ENCODE measurements at regions not wholly inside any gene's neighbourhood (a gene's known extent, or its start where the extent isn't known, plus 50 kb on each side); places are given as distances from the start of the nearest gene placed in this dataset.
"Not testable (repeated sequence)": the region's sequence is repeated elsewhere in the genome, so short reads cannot be mapped to it uniquely, and the experiment has no call there.

DNA sequence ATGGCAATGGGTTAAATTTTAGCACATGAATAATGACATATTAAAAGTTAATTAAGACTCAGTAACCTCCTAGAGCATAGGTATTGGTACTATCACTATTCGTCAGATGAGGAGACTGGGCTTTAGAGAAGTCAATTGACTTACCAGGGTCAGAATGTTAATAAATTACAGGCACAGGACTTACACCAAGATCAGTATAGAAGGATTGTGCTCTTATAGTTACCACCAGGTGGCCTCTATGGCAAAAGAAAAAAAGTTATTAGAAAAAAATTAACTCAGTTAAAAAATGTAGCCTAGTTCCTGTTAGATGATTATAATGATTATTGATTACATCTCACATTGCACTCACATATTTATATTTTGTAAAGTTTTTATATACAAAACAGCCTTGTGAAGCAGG, 1163.7 kb downstream of the FAM181B start:
- Mint-ChIP-seq H3K4me1 (no peaks in the 10 kb centered on the region), H3K9me3 (no peaks in the 10 kb centered on the region), H3K4me3 (no peak overlapping the region), H3K36me3 (no peaks in the 10 kb centered on the region), H3K27me3 (no peaks in the 10 kb centered on the region), H3K27ac (no peak overlapping the region)
- ATAC-seq (ENCODE audit: low read depth) (no peak), DNase-seq (no peak)
- POLR2A ChIA-PET = no interaction called here

DNA sequence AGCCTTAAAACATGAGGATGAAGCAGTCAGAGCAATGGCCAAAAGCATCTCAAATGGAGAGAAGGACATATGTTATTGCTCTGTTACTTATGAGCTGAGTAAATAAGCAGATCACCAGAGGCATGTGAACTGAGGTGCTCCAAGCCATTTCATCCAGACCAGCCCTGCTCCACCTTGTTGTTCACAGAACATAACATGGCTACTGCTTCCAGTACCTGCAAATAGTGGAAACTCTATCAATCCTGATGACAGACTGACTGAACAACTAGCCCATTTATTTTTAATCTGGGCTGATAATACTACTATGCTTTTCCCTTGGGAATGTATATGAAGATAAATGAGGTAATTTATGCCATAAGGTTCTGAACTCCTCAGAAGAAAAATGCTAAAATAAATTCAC, 1164.7 kb downstream of the FAM181B start:
- ATAC-seq (ENCODE audit: low read depth) (no peak), DNase-seq (no peak)
- Mint-ChIP-seq H3K27ac (no peak overlapping the region), H3K27me3 (no peaks in the 10 kb centered on the region), H3K9me3 (peaks cover 2% of the 10 kb centered on the region), H3K4me3 (no peak overlapping the region), H3K4me1 (no peaks in the 10 kb centered on the region), H3K36me3 (no peaks in the 10 kb centered on the region)
- POLR2A ChIA-PET = no interaction called here

DNA sequence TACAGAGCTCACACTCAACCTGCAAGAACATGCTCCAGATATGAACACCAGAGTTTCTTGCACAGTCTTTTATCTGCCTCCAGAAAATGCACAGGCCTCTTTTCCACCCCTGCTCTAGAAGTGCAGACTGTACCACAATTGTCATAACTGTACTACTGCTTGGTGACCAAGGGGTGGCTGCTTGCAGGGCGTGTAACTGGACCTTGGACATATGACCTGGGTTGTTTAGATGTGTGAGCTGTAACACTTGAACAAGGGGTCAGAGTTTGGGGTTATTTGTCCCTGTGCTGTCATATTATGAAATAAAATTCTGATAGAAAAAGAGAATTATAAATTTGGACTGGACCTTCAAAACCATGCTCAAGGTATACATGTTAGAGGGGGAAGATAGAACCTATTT, 1185.5 kb downstream of the FAM181B start:
- H3K27ac Mint-ChIP-seq = no peak overlapping the region
- ATAC-seq (ENCODE audit: low read depth) (no peak), DNase-seq (no peak)
- no peaks in the 10 kb centered on the region for H3K36me3 Mint-ChIP-seq
- POLR2A ChIA-PET = no interaction called here
- no peak overlapping the region for H3K4me3 Mint-ChIP-seq
- no peaks in the 10 kb centered on the region for H3K4me1 Mint-ChIP-seq
- no peaks in the 10 kb centered on the region for H3K9me3 Mint-ChIP-seq
- H3K27me3 Mint-ChIP-seq = no peaks in the 10 kb centered on the region

DNA sequence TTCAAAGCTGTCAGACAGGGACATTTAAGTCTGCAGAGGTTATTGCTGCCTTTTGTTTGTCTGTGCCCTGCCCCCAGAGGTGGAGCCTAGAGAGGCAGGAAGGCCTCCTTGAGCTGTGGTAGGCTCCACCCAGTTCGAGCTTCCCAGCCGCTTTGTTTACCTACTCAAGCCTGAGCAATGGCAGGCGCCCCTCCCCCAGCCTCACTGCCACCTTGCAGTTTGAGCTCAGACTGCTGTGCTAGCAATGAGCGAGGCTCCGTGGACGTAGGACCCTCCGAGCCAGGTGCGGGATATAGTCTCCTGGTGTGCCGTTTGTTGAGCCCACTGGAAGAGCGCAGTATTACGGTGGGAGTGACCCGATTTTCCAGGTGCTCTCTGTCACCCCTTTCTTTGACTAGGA, 1193.9 kb downstream of the FAM181B start:
- H3K4me1 Mint-ChIP-seq; ATAC-seq (ENCODE audit: low read depth); H3K9me3 Mint-ChIP-seq; H3K4me3 Mint-ChIP-seq; H3K36me3 Mint-ChIP-seq; H3K27me3 Mint-ChIP-seq; H3K27ac Mint-ChIP-seq; DNase-seq; POLR2A ChIA-PET: not testable (repeated sequence)

DNA sequence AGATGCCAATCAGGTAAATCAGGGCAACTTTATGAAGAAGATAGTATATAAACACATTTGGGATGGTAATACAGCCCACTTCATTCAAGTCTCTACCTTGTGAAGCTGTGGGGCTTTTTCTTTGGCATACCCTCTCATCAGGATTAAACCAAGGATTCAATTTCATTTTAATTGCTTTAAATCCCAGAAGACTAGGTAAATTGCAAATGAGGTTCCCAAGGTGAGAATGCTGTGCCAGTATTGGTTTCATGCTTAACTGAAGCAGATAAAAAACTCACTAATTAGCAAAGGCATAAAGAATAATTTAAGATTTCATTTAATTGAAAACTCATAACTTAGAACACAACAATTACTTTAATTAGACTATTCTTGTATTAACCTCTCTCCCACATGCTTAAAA, 1218.1 kb downstream of the FAM181B start:
- DNase-seq (no peak), ATAC-seq (ENCODE audit: low read depth) (no peak)
- Mint-ChIP-seq H3K36me3 (no peaks in the 10 kb centered on the region), H3K27ac (no peak overlapping the region), H3K4me3 (no peak overlapping the region), H3K27me3 (no peaks in the 10 kb centered on the region), H3K4me1 (no peaks in the 10 kb centered on the region), H3K9me3 (no peaks in the 10 kb centered on the region)
- POLR2A ChIA-PET = no interaction called here

DNA sequence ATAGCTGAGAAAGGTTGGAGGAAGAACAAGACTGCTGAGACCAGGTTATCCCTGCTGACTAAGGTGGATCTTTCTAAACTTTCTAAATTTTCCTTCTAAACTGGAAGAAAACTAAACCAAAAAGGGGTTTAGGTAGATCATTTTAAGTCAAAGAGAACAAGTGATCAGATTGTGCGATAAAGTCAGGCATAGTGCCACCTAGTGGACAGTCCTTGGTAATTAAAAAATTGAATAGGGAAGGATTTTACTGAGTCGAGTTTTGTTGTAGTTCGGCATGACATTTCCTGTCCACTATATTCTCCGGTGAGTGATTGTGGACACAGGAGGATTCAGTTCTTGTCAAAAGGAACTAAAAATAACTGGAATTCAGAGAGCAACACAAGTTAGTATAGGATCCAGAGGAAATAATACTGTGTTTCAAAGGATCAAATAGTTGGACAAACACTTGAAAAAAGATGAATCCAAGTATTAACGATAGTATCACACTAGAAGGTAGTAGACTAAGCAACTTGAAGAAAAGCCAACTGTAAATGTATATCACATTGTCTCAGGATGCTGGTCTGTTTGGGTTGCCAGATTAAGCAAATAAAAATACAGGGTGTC, 1236.4 kb downstream of the FAM181B start:
- Mint-ChIP-seq H3K4me1 (no peaks in the 10 kb centered on the region), H3K4me3 (no peak overlapping the region), H3K27me3 (no peaks in the 10 kb centered on the region), H3K27ac (no peak overlapping the region), H3K9me3 (peaks cover 2% of the 10 kb centered on the region), H3K36me3 (no peaks in the 10 kb centered on the region)
- ATAC-seq (ENCODE audit: low read depth) (no peak), DNase-seq (no peak)
- POLR2A ChIA-PET = no interaction called here

DNA sequence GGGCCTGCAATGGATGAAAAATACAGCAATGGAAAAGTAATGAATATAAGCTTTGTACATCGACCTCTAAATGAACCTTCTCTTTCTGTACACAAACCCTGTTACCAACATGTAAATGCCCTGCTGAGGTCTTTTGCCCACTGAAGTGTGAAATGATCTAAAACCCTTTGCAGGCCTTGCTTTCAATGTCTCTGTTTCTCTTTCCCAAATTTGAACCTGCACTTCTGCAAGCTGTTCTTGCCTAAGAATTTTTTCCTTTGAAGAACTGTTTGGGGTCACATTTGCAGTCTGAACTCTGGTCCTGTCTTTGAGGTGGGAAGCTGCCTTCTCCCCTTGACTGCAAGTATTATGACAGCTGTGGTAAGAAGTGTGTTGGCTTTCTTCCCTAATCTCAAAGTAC, 1237.1 kb downstream of the FAM181B start:
- ATAC-seq (ENCODE audit: low read depth) = no peak
- H3K27ac Mint-ChIP-seq = no peak overlapping the region
- no peaks in the 10 kb centered on the region for H3K36me3 Mint-ChIP-seq
- H3K27me3 Mint-ChIP-seq = no peaks in the 10 kb centered on the region
- no peak for DNase-seq
- POLR2A ChIA-PET = no interaction called here
- H3K4me1 Mint-ChIP-seq = no peaks in the 10 kb centered on the region
- no peaks in the 10 kb centered on the region for H3K9me3 Mint-ChIP-seq
- no peak overlapping the region for H3K4me3 Mint-ChIP-seq

DNA sequence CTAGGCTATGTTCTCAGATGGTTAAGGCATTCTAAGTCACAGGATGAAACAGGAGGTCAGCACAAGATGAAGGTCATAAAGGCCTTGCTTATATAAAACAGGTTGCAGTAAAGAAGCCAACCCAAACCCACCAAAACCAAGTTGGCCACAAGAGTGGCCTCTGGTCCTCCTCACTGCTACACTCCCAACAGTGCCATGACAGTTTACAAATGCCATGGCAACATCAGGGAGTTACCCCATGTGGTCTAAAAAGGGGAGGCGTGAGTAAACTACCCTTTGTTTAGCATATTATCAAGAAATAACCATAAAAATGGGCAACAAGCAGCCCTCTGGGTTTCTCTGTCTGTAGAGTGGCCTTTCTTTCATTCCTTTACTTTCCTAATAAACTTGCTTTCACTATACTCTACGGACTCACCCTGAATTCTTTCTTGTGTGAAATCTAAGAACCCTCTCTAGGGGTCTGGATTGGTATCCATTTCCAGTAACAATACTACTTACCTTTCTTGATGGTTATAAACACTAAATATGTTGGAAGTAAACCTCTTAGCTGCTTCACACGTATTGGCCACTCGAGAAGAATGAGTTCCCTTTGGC, 1237.9 kb downstream of the FAM181B start:
- H3K9me3 Mint-ChIP-seq = no peaks in the 10 kb centered on the region
- H3K4me3 Mint-ChIP-seq = no peak overlapping the region
- H3K4me1 Mint-ChIP-seq = no peaks in the 10 kb centered on the region
- no peaks in the 10 kb centered on the region for H3K27me3 Mint-ChIP-seq
- POLR2A ChIA-PET = no interaction called here
- no peak for ATAC-seq (ENCODE audit: low read depth)
- DNase-seq = no peak
- no peak overlapping the region for H3K27ac Mint-ChIP-seq
- no peaks in the 10 kb centered on the region for H3K36me3 Mint-ChIP-seq

DNA sequence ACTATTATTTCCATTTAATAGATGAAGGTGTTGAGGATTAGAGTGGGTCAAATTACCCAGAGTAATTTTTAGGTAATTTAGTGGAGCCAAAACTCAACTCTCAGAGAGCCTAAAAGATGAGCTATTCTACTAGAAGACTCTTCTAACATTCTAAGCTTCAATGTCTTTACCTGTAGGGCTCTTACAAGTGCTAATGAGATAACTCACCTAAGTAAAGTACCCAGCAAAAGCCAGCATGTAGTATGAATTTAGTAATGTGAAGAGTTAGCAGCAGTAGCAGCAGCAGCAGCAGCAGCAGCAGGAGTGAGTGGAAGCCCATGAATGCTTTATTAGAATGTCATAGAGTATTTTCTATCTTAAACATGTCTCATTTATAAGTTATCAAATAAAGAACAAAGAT, 1239.2 kb downstream of the FAM181B start:
- ATAC-seq (ENCODE audit: low read depth) = no peak
- no peaks in the 10 kb centered on the region for H3K27me3 Mint-ChIP-seq
- no peaks in the 10 kb centered on the region for H3K36me3 Mint-ChIP-seq
- no peaks in the 10 kb centered on the region for H3K4me1 Mint-ChIP-seq
- H3K9me3 Mint-ChIP-seq = no peaks in the 10 kb centered on the region
- POLR2A ChIA-PET = no interaction called here
- no peak overlapping the region for H3K27ac Mint-ChIP-seq
- H3K4me3 Mint-ChIP-seq = no peak overlapping the region
- DNase-seq = no peak

DNA sequence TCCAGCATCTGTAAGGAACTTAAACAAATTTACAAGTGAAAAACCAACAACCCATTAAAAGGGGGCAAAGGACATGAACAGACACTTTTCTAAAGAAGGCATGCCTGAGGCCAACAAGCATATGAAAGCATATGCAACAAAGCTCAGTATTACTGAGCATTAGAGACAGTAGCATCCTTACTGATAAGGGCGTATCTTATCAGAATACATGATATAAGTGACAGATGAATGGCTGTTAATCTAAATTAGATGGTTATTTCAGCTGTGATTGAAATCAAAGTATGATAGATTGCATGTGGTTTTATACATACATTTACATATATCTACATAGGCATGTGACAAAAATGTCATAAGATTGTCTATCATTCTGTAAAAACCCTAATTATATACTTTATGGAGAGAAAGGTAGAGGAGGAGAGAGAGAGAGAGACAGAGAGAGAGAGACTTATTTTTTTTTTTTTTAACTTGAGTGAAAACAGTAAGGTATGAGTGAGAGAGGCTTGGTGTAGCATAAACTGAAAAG, 1240.7 kb downstream of the FAM181B start:
- no peaks in the 10 kb centered on the region for H3K36me3 Mint-ChIP-seq
- no peaks in the 10 kb centered on the region for H3K27me3 Mint-ChIP-seq
- POLR2A ChIA-PET = no interaction called here
- DNase-seq (no peak), ATAC-seq (ENCODE audit: low read depth) (no peak)
- no peak overlapping the region for H3K27ac Mint-ChIP-seq
- no peaks in the 10 kb centered on the region for H3K4me1 Mint-ChIP-seq
- H3K9me3 Mint-ChIP-seq = no peaks in the 10 kb centered on the region
- no peak overlapping the region for H3K4me3 Mint-ChIP-seq

DNA sequence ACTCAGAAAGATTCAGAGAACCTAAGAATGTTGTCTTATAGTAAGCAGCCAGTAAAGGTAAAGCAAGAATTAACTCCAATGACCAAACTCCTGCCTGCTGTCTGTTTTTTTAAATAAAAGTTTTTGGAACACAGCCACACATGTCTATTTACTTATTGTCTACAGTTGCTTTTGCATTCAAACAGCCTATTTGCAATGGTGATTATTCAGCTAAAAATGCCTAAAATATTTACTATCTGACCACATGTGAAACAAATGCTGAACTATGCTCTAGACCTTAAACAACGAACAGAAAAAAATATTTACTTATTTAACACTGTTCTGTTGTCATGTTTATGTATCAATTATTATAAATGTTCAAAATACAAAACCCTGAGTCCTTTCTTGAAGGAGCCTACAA, 1246.6 kb downstream of the FAM181B start:
- no peak for DNase-seq
- H3K4me3 Mint-ChIP-seq = no peak overlapping the region
- H3K9me3 Mint-ChIP-seq = no peaks in the 10 kb centered on the region
- ATAC-seq (ENCODE audit: low read depth) = no peak
- H3K4me1 Mint-ChIP-seq = no peaks in the 10 kb centered on the region
- H3K36me3 Mint-ChIP-seq = no peaks in the 10 kb centered on the region
- H3K27me3 Mint-ChIP-seq = no peaks in the 10 kb centered on the region
- H3K27ac Mint-ChIP-seq = no peak overlapping the region
- POLR2A ChIA-PET = no interaction called here

DNA sequence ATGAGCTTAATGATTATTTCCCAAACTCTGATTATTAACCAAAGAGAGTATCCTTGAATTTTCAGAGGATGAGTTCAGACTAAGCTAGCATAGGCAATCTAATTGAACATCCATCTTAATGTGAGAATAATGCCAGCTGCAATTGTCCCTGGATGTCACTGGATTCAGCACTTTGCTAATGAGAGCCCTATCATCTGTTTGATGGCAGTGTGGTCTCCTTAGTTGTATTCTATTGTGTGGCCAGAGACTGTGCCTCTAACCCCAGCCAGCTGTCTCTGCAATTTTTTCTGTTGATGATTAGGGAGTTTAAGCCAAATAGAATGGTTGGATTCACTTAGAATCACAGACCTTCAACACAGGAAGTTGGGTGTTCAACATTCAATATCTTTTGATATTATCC, 1249.5 kb downstream of the FAM181B start:
- DNase-seq = no peak
- no peaks in the 10 kb centered on the region for H3K9me3 Mint-ChIP-seq
- POLR2A ChIA-PET = no interaction called here
- no peak overlapping the region for H3K27ac Mint-ChIP-seq
- H3K4me3 Mint-ChIP-seq = no peak overlapping the region
- no peaks in the 10 kb centered on the region for H3K36me3 Mint-ChIP-seq
- H3K4me1 Mint-ChIP-seq = no peaks in the 10 kb centered on the region
- ATAC-seq (ENCODE audit: low read depth) = no peak
- no peaks in the 10 kb centered on the region for H3K27me3 Mint-ChIP-seq

DNA sequence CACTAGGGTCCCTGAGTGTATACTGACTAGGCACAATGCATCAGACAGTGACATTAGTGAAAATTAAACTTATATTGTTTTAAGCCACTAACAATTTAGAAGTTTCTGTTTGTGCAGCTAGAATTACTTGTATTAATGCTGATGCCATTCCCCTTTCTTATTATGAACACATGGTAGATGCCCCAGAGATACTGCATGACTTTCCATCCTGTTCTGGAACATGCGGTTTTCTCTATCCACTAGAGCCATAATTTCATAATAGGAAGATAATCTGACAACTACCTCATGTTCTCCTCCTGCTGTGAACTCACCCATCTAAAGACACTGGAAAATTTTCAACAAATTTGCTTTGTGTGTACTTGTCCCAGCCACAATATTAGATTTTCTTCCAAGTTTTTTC, 1256.4 kb downstream of the FAM181B start:
- ATAC-seq (ENCODE audit: low read depth) (no peak), DNase-seq (no peak)
- Mint-ChIP-seq H3K27ac (no peak overlapping the region), H3K9me3 (no peaks in the 10 kb centered on the region), H3K36me3 (no peaks in the 10 kb centered on the region), H3K4me3 (no peak overlapping the region), H3K27me3 (no peaks in the 10 kb centered on the region), H3K4me1 (no peaks in the 10 kb centered on the region)
- POLR2A ChIA-PET = no interaction called here

DNA sequence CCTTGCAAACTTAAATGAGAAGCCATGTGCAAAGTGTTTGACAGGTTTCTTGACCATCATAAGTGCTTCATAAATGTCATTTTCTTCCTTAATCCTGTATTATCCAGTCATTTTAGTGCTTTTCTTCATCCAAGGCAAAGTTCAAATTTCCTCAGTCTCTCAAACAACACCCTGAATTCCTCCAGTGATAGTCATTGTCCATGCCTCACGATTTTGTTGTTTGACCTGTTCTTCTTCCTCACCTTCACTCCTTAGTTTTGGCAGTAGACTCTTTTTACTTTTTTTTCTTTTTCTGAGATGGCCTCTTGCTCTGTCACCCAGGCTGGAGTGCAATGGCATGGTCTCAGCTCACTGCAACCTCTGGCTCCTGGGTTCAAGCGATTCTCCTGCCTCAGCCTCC, 1257.3 kb downstream of the FAM181B start:
- no peak for ATAC-seq (ENCODE audit: low read depth)
- Mint-ChIP-seq H3K27me3 (no peaks in the 10 kb centered on the region), H3K4me3 (no peak overlapping the region), H3K4me1 (no peaks in the 10 kb centered on the region), H3K9me3 (no peaks in the 10 kb centered on the region), H3K36me3 (no peaks in the 10 kb centered on the region), H3K27ac (no peak overlapping the region)
- POLR2A ChIA-PET = no interaction called here
- DNase-seq = no peak

DNA sequence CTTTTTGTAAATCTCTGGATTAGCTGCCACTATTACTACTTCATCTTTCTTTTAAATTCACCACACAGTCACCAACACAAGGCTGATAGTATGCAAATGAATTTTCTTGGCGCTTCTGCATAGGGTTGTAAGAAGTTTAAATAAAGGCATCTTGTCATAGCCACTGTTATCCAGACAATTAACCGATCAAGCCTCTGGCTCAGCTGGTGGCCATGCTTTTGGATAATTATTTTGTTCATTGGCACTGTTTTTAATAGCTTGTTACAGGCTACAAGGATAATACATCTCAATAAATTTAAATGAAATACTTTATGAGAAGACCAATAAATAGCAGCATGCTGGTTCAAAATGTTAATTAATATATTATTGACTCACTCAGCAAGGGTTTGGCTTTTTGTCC, 1261.0 kb downstream of the FAM181B start:
- DNase-seq (no peak), ATAC-seq (ENCODE audit: low read depth) (no peak)
- peaks cover 4% of the 10 kb centered on the region for H3K9me3 Mint-ChIP-seq
- H3K27ac Mint-ChIP-seq = no peak overlapping the region
- no peaks in the 10 kb centered on the region for H3K27me3 Mint-ChIP-seq
- no peaks in the 10 kb centered on the region for H3K4me1 Mint-ChIP-seq
- POLR2A ChIA-PET = no interaction called here
- H3K36me3 Mint-ChIP-seq = no peaks in the 10 kb centered on the region
- H3K4me3 Mint-ChIP-seq = no peak overlapping the region
